Astrocyte of the cerebellum (primary cell): ENCODE measurements at regions not wholly inside any gene's neighbourhood (a gene's known extent, or its start where the extent isn't known, plus 50 kb on each side); places are given as distances from the start of the nearest gene placed in this dataset.

Experiments
- DNase-seq: peaks from one replicate; pipeline ENCODE4 v3.0.0-alpha.2; 2011; ENCODE audit warnings: low read depth
- H3K4me3 ChIP-seq: 2 replicates; pipeline ENCODE4 v1.5.1; 2011; ENCODE audit warnings: mild to moderate bottlenecking, low read depth, low read length, moderate library complexity
- CTCF ChIP-seq: IDR thresholded peaks from 2 replicates; pipeline ENCODE4 v1.5.1; 2012; ENCODE audit warnings: low read length, low read depth, moderate library complexity, mild to moderate bottlenecking; ENCODE audit errors: missing control alignments
- in situ Hi-C: cut with HindIII; loops from 2 replicates; pipeline ENCODE4 v1.10.0; 2017; ENCODE audit warnings: low sequenced_read_pairs

- no peak for TF ChIP-seq CTCF
- DNase-seq, result peak; percentile 18
- in situ Hi-C loops, result no loop called here
- no peak overlapping the region for H3K4me3 ChIP-seq
These were observed 369.6 kb upstream of the ADGRL2 start for GRCh38 chr1:81430955-81431623.

- H3K4me3 ChIP-seq, result no peak overlapping the region
- in situ Hi-C loops, result no loop called here
- no peak for DNase-seq
- no peak for TF ChIP-seq CTCF
These were observed 370.3 kb upstream of the ADGRL2 start for GRCh38 chr1:81430236-81430938.

- in situ Hi-C loops, result no loop called here
- no peak for TF ChIP-seq CTCF
- no peak overlapping the region for H3K4me3 ChIP-seq
- DNase-seq, result no peak
These were observed 371.7 kb upstream of the ADGRL2 start for GRCh38 chr1:81428998-81429397.

- H3K4me3 ChIP-seq, result no peak overlapping the region
- no peak for DNase-seq
- no peak for TF ChIP-seq CTCF
- in situ Hi-C loops, result no loop called here
These were observed 375.9 kb upstream of the ADGRL2 start for GRCh38 chr1:81424816-81425215.

- no peak for DNase-seq
- TF ChIP-seq CTCF, result no peak
- in situ Hi-C loops, result no loop called here
- H3K4me3 ChIP-seq, result no peak overlapping the region
These were observed 376.7 kb upstream of the ADGRL2 start for GRCh38 chr1:81424061-81424460.

GRCh38 chr1:81420760-81421159 lies 380.0 kb upstream of the ADGRL2 start:
- in situ Hi-C loops, result no loop called here
- no peak for TF ChIP-seq CTCF

More at GRCh38 chr1:81420760-81421159, 380.0 kb upstream of the ADGRL2 start:
- no peak overlapping the region for H3K4me3 ChIP-seq
- peak; percentile 39 for DNase-seq
